H1 (cell line): ENCODE measurements at regions not wholly inside any gene's neighbourhood (a gene's known extent, or its start where the extent isn't known, plus 50 kb on each side); places are given as distances from the start of the nearest gene placed in this dataset.

Experiments used
- POLR2A ChIP-seq, 2 experiments: IDR thresholded peaks; 1 replicate in 1 of 2; 2 replicates in 1 of 2; pipeline ENCODE4 v1.6.1; 2011; ENCODE audit warnings: low read depth in 2 of 2, low read length in 2 of 2, mild to moderate bottlenecking in 2 of 2; ENCODE audit errors: control extremely low read depth in 1 of 2
- TF ChIP-seq, protein P1 (sequence below), 3 experiments: IDR thresholded peaks; 1 replicate in 2 of 3; 2 replicates in 1 of 3; pipeline versions ENCODE4 v1.5.1 to v1.6.1; 2011; ENCODE audit warnings: low read length in 3 of 3, mild to moderate bottlenecking in 3 of 3, inconsistent platforms in 2 of 3, low read depth in 1 of 3, moderate library complexity in 1 of 3; ENCODE audit not compliant: insufficient read depth in 1 of 3; ENCODE audit errors: control extremely low read depth in 1 of 3

DNA sequence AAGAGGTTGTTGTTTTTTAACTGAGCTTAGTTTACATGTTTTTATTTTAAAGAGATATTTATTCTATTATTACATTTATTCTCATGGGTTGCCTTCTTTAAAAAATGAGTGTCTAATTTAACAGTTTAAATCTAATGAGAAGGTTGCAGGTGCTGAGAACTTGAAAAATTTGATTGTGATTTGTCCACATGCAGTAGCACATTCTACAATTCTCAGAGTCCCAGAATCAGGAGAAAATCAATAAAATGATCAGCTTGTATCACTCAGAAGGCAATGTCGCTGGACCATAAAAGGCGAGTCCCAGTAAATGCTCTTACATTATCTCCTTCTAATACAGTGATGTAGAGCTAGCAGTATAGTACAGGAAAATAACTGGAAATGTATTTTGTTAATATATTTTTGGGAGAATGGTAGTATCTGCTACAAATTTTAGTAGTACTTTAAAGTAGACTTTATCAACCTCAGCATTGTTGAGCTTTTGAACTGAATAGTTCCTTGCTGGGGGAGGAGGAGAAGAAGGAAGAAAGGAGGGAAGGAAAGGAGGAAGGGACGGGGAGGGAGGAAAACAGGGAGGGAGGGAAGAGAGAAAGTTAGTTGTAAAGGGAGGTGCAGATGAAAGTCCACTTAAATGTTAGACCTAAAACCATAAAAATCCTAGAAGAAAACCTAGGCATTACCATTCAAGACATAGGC lies 458.0 kb downstream of the DOK5 start:
- TF ChIP-seq, protein P1, sequence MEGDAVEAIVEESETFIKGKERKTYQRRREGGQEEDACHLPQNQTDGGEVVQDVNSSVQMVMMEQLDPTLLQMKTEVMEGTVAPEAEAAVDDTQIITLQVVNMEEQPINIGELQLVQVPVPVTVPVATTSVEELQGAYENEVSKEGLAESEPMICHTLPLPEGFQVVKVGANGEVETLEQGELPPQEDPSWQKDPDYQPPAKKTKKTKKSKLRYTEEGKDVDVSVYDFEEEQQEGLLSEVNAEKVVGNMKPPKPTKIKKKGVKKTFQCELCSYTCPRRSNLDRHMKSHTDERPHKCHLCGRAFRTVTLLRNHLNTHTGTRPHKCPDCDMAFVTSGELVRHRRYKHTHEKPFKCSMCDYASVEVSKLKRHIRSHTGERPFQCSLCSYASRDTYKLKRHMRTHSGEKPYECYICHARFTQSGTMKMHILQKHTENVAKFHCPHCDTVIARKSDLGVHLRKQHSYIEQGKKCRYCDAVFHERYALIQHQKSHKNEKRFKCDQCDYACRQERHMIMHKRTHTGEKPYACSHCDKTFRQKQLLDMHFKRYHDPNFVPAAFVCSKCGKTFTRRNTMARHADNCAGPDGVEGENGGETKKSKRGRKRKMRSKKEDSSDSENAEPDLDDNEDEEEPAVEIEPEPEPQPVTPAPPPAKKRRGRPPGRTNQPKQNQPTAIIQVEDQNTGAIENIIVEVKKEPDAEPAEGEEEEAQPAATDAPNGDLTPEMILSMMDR (IDR thresholded peaks at IDR 0.05; ENCODE audit: control extremely low read depth in 1 of 3, insufficient read depth in 1 of 3, low read depth in 1 of 3, low read length in 3 of 3): no peak
- TF ChIP-seq POLR2A (IDR thresholded peaks at IDR 0.05; ENCODE audit: control extremely low read depth in 1 of 2, low read depth in 2 of 2, low read length in 2 of 2): no peak
